ENCODE measurements at regions not wholly inside any gene's neighbourhood (a gene's known extent, or its start where the extent isn't known, plus 50 kb on each side); places are given as distances from the start of the nearest gene placed in this dataset.

DNA sequence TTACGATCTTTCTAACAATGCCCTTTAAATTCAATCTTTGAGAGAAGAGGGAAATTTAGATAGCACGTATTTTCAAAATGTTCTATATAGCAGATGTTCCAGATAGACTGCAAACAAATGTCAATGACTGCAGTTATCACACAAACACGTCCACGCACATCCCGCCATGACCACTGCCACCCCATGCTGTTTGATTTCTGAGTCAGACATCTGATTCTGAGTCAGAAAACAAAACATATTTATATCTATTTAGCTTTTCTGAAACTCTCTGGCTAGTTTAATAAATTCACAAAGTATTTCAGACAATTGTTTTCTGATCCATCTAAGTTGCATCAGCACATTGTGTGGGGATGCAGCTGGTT lies 105.9 kb upstream of the BCAT1 start:
- H3K27me3 ChIP-seq (ENCODE audit: control insufficient read depth, low read length) = no peaks in the 10 kb centered on the region
- peak overlapping the region; percentile 80 for H3K4me3 ChIP-seq (ENCODE audit: low read length)
- TF ChIP-seq EZH2phosphoT487 (IDR thresholded peaks at IDR 0.05; ENCODE audit: borderline replicate concordance, low read length) = no peak
- TF ChIP-seq, protein P1, sequence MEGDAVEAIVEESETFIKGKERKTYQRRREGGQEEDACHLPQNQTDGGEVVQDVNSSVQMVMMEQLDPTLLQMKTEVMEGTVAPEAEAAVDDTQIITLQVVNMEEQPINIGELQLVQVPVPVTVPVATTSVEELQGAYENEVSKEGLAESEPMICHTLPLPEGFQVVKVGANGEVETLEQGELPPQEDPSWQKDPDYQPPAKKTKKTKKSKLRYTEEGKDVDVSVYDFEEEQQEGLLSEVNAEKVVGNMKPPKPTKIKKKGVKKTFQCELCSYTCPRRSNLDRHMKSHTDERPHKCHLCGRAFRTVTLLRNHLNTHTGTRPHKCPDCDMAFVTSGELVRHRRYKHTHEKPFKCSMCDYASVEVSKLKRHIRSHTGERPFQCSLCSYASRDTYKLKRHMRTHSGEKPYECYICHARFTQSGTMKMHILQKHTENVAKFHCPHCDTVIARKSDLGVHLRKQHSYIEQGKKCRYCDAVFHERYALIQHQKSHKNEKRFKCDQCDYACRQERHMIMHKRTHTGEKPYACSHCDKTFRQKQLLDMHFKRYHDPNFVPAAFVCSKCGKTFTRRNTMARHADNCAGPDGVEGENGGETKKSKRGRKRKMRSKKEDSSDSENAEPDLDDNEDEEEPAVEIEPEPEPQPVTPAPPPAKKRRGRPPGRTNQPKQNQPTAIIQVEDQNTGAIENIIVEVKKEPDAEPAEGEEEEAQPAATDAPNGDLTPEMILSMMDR (IDR thresholded peaks at IDR 0.05; ENCODE audit: low read depth, low read length, poor library complexity, severe bottlenecking) = no peak
- H3K4me1 ChIP-seq (ENCODE audit: control insufficient read depth, low read length) = peaks cover 45% of the 10 kb centered on the region
- no peaks in the 10 kb centered on the region for H3K9me2 ChIP-seq (replicated peaks; ENCODE audit: control insufficient read depth, low read length)
- peaks cover 89% of the 10 kb centered on the region for H3K36me3 ChIP-seq (ENCODE audit: control insufficient read depth, low read length)
- peak overlapping the region; percentile 96 for H3K27ac ChIP-seq (ENCODE audit: low read depth, low read length)
- peaks cover 72% of the 10 kb centered on the region for H3F3A ChIP-seq (ENCODE audit: control insufficient read depth, insufficient read depth)
- peaks cover 100% of the 10 kb centered on the region for H3K79me2 ChIP-seq (ENCODE audit: control insufficient read depth, low read length)
- H4K20me1 ChIP-seq (ENCODE audit: control insufficient read depth, insufficient read depth, low read depth, low read length) = peaks cover 7% of the 10 kb centered on the region
- H3K4me2 ChIP-seq (ENCODE audit: low read length) = peak overlapping the region; percentile 89
- no peaks in the 10 kb centered on the region for H3K9me3 ChIP-seq (ENCODE audit: control insufficient read depth, insufficient read depth, low read length)

DNA sequence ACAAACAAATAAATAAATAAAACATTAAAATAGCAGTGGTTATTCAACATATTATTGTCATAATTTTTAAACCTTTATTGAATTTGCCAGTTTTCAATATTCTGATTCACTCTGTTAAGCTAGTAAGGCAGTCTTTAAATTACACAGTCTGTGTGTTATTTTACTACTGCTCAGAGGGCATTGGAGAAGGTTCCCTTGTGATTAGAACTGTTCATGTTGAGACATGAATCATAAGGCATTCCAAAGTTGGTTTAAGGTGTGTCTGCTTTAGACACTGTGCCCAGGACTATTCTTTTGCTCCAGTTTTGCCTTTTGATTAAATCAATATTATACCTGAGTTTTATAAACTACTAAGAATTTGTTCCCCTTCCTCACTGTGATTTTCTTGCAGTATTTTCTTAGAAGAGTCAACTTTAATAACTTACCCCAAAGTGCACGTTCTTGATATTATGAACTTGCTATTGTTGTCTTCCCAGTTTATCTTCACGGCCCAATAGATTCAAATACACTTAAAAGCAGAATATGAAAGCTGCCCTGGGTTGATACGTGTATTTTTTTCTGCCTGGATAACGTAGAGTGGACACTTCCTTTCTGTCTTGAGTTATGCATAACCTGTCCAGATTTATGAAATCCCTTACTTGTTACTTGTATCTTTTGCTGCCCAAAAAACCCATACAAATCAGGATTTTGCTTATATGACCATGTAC lies 105.3 kb upstream of the BCAT1 start:
- Histone ChIP-seq H3K9me3 (ENCODE audit: control insufficient read depth, insufficient read depth, low read length) (no peaks in the 10 kb centered on the region), H3F3A (ENCODE audit: control insufficient read depth, insufficient read depth) (peaks cover 68% of the 10 kb centered on the region), H3K9me2 (replicated peaks; ENCODE audit: control insufficient read depth, low read length) (no peaks in the 10 kb centered on the region), H3K36me3 (ENCODE audit: control insufficient read depth, low read length) (peaks cover 84% of the 10 kb centered on the region), H3K4me2 (ENCODE audit: low read length) (peak overlapping the region; percentile 89), H3K27me3 (ENCODE audit: control insufficient read depth, low read length) (no peaks in the 10 kb centered on the region), H3K4me3 (ENCODE audit: low read length) (peak overlapping the region; percentile 80), H3K4me1 (ENCODE audit: control insufficient read depth, low read length) (peaks cover 45% of the 10 kb centered on the region), H3K27ac (ENCODE audit: low read depth, low read length) (peak overlapping the region; percentile 96), H3K79me2 (ENCODE audit: control insufficient read depth, low read length) (peaks cover 99% of the 10 kb centered on the region), H4K20me1 (ENCODE audit: control insufficient read depth, insufficient read depth, low read depth, low read length) (peaks cover 6% of the 10 kb centered on the region)
- TF ChIP-seq EZH2phosphoT487 (IDR thresholded peaks at IDR 0.05; ENCODE audit: borderline replicate concordance, low read length) = no peak

DNA sequence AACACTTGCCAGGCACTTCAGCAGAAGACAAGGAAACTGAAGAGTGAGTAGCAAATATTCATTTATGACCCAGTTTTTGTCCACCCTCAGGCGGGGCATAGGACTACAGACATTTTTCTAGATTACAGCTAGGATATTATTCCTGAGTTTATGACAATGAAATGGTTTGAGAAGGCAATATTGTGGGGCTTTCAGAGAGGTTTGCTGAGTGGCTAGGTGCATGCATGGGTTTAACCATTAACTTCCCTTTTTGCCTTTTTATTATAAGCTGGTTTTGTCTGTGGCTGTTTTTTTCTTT lies 104.0 kb upstream of the BCAT1 start:
- Histone ChIP-seq H3K4me3 (ENCODE audit: low read length) (peak overlapping the region; percentile 80), H3K4me1 (ENCODE audit: control insufficient read depth, low read length) (peaks cover 42% of the 10 kb centered on the region), H3K4me2 (ENCODE audit: low read length) (peak overlapping the region; percentile 89), H3K27me3 (ENCODE audit: control insufficient read depth, low read length) (no peaks in the 10 kb centered on the region), H3K9me3 (ENCODE audit: control insufficient read depth, insufficient read depth, low read length) (no peaks in the 10 kb centered on the region), H3F3A (ENCODE audit: control insufficient read depth, insufficient read depth) (peaks cover 58% of the 10 kb centered on the region), H4K20me1 (ENCODE audit: control insufficient read depth, insufficient read depth, low read depth, low read length) (peaks cover 4% of the 10 kb centered on the region), H3K36me3 (ENCODE audit: control insufficient read depth, low read length) (peaks cover 70% of the 10 kb centered on the region), H3K27ac (ENCODE audit: low read depth, low read length) (peak overlapping the region; percentile 96), H3K79me2 (ENCODE audit: control insufficient read depth, low read length) (peaks cover 98% of the 10 kb centered on the region), H3K9me2 (replicated peaks; ENCODE audit: control insufficient read depth, low read length) (no peaks in the 10 kb centered on the region)
- TF ChIP-seq, protein P1 (IDR thresholded peaks at IDR 0.05; ENCODE audit: low read depth, low read length, poor library complexity, severe bottlenecking) = no peak
- no peak for TF ChIP-seq EZH2phosphoT487 (IDR thresholded peaks at IDR 0.05; ENCODE audit: borderline replicate concordance, low read length)

DNA sequence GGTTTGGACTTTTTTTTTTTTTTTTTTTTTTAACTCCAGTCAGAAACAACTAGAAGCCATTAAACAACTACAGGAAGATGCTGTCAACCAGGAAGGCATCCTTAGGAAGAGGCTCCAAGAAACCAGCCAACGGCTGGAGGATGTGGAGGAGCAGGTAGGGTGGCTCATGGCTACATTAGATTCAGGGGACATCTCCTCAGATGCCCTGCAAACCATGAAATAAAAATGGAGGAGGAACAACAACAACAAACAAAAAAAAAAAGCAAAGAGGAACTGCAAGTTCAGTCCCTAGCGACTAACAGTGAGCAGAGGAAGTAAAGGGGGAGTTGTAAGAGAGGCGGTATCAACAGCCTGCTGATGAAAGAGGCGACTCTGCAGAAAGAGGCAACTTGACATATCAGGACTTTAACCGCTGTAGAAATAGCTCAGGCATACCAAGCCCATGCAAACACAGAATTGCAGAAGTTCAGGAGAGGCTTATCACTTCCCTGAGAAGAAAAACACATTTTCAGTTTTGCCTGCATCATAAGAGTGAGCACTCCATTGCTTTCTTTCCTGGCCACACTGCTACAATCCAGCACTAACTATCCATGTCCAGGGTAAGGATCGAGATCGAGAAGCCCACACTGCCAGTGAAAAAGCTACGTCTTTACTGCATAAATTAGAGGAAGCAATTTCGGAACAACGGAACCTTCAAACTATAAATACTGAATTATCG lies 103.5 kb upstream of the BCAT1 start:
- no peak for TF ChIP-seq EZH2phosphoT487 (IDR thresholded peaks at IDR 0.05; ENCODE audit: borderline replicate concordance, low read length)
- TF ChIP-seq, protein P1 (IDR thresholded peaks at IDR 0.05; ENCODE audit: low read depth, low read length, poor library complexity, severe bottlenecking) = no peak
- no peaks in the 10 kb centered on the region; the same call in 1 of the 2 replicates for H4K20me1 ChIP-seq (ENCODE audit: control insufficient read depth, insufficient read depth, low read depth, low read length)
- H3K9me3 ChIP-seq (ENCODE audit: control insufficient read depth, insufficient read depth, low read length) = no peaks in the 10 kb centered on the region
- H3K36me3 ChIP-seq (ENCODE audit: control insufficient read depth, low read length) = peaks cover 70% of the 10 kb centered on the region
- no peaks in the 10 kb centered on the region for H3K27me3 ChIP-seq (ENCODE audit: control insufficient read depth, low read length)
- peaks cover 54% of the 10 kb centered on the region for H3F3A ChIP-seq (ENCODE audit: control insufficient read depth, insufficient read depth)
- H3K79me2 ChIP-seq (ENCODE audit: control insufficient read depth, low read length) = peaks cover 95% of the 10 kb centered on the region
- H3K4me3 ChIP-seq (ENCODE audit: low read length) = peak overlapping the region; percentile 80
- no peaks in the 10 kb centered on the region for H3K9me2 ChIP-seq (replicated peaks; ENCODE audit: control insufficient read depth, low read length)
- peak overlapping the region; percentile 89 for H3K4me2 ChIP-seq (ENCODE audit: low read length)
- peaks cover 39% of the 10 kb centered on the region for H3K4me1 ChIP-seq (ENCODE audit: control insufficient read depth, low read length)
- H3K27ac ChIP-seq (ENCODE audit: low read depth, low read length) = peak overlapping the region; percentile 96
